ENCODE measurements at regions not wholly inside any gene's neighbourhood (a gene's known extent, or its start where the extent isn't known, plus 50 kb on each side); places are given as distances from the start of the nearest gene placed in this dataset.

- TF ChIP-seq REPIN1 (tag by site-specific recombination; IDR thresholded peaks at IDR 0.05; ENCODE audit: low read depth), result no peak
- TF ChIP-seq, protein P1, sequence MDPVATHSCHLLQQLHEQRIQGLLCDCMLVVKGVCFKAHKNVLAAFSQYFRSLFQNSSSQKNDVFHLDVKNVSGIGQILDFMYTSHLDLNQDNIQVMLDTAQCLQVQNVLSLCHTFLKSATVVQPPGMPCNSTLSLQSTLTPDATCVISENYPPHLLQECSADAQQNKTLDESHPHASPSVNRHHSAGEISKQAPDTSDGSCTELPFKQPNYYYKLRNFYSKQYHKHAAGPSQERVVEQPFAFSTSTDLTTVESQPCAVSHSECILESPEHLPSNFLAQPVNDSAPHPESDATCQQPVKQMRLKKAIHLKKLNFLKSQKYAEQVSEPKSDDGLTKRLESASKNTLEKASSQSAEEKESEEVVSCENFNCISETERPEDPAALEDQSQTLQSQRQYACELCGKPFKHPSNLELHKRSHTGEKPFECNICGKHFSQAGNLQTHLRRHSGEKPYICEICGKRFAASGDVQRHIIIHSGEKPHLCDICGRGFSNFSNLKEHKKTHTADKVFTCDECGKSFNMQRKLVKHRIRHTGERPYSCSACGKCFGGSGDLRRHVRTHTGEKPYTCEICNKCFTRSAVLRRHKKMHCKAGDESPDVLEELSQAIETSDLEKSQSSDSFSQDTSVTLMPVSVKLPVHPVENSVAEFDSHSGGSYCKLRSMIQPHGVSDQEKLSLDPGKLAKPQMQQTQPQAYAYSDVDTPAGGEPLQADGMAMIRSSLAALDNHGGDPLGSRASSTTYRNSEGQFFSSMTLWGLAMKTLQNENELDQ (tag by site-specific recombination; IDR thresholded peaks at IDR 0.05; ENCODE audit: low read depth), result no peak
- TF ChIP-seq SP2 (tag by site-specific recombination; IDR thresholded peaks at IDR 0.05), result no peak
- no peak for TF ChIP-seq ZNF112 (tag by site-specific recombination; IDR thresholded peaks at IDR 0.05)
- no peak for TF ChIP-seq ZNF221 (tag by site-specific recombination; IDR thresholded peaks at IDR 0.05; ENCODE audit: borderline replicate concordance)
- no peak for TF ChIP-seq ZNF23 (tag by site-specific recombination; IDR thresholded peaks at IDR 0.05; ENCODE audit: borderline replicate concordance)
- no peak for TF ChIP-seq MEIS1 (CRISPR knock-in tag; IDR thresholded peaks at IDR 0.05; ENCODE audit: borderline replicate concordance)
- TF ChIP-seq, protein P2, sequence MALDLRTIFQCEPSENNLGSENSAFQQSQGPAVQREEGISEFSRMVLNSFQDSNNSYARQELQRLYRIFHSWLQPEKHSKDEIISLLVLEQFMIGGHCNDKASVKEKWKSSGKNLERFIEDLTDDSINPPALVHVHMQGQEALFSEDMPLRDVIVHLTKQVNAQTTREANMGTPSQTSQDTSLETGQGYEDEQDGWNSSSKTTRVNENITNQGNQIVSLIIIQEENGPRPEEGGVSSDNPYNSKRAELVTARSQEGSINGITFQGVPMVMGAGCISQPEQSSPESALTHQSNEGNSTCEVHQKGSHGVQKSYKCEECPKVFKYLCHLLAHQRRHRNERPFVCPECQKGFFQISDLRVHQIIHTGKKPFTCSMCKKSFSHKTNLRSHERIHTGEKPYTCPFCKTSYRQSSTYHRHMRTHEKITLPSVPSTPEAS (tag by site-specific recombination; IDR thresholded peaks at IDR 0.05), result no peak
- TF ChIP-seq, protein P3, sequence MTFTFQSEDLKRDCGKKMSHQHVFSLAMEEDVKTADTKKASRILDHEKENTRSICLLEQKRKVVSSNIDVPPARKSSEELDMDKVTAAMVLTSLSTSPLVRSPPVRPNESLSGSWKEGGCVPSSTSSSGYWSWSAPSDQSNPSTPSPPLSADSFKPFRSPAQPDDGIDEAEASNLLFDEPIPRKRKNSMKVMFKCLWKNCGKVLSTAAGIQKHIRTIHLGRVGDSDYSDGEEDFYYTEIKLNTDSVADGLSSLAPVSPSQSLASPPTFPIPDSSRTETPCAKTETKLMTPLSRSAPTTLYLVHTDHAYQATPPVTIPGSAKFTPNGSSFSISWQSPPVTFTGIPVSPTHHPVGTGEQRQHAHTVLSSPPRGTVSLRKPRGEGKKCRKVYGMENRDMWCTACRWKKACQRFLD (tag by site-specific recombination; IDR thresholded peaks at IDR 0.05), result no peak
- H3K4me1 ChIP-seq (ENCODE audit: control insufficient read depth, insufficient read depth, low read length), result no peaks in the 10 kb centered on the region
- no peaks in the 10 kb centered on the region for H3K9me3 ChIP-seq (ENCODE audit: control insufficient read depth, insufficient read depth, low read depth, low read length)
- POLR2A ChIA-PET, result no interaction called here
- no peaks in the 10 kb centered on the region for H3K36me3 ChIP-seq (ENCODE audit: control insufficient read depth in 2 of 2, insufficient read depth in 1 of 2, low read length in 2 of 2)
- H3K4me3 ChIP-seq (ENCODE audit: low read depth, low read length), result no peak overlapping the region
- no peak overlapping the region for H3K27ac ChIP-seq (ENCODE audit: extremely low read depth, low read depth, low read length)
- CTCF ChIA-PET, result no interaction called here
Observed at GRCh38 chr22:47592791-47593190, 830.3 kb downstream of the TBC1D22A start.

GRCh38 chr22:47591709-47592108 is 829.3 kb downstream of the TBC1D22A start:
- Histone ChIP-seq H3K4me1 (ENCODE audit: control insufficient read depth, insufficient read depth, low read length) (no peaks in the 10 kb centered on the region), H3K4me3 (ENCODE audit: low read depth, low read length) (no peak overlapping the region), H3K36me3 (ENCODE audit: control insufficient read depth in 2 of 2, insufficient read depth in 1 of 2, low read length in 2 of 2) (no peaks in the 10 kb centered on the region), H3K9me3 (ENCODE audit: control insufficient read depth, insufficient read depth, low read depth, low read length) (no peaks in the 10 kb centered on the region), H3K27ac (ENCODE audit: extremely low read depth, low read depth, low read length) (no peak overlapping the region)
- TF ChIP-seq, protein P1 (tag by site-specific recombination; IDR thresholded peaks at IDR 0.05; ENCODE audit: low read depth), result no peak
- TF ChIP-seq ZBTB6 (tag by site-specific recombination; IDR thresholded peaks at IDR 0.05), result no peak
- TF ChIP-seq HOXD13 (CRISPR knock-in tag; IDR thresholded peaks at IDR 0.05; ENCODE audit: borderline replicate concordance), result no peak
- TF ChIP-seq ZNF266 (tag by site-specific recombination; IDR thresholded peaks at IDR 0.05; ENCODE audit: low read depth), result no peak
- no peak for TF ChIP-seq ZNF664 (tag by site-specific recombination; IDR thresholded peaks at IDR 0.05)
- TF ChIP-seq ZNF544 (tag by site-specific recombination; IDR thresholded peaks at IDR 0.05), result no peak
- ChIA-PET POLR2A (no interaction called here), CTCF (interaction anchor here (0.7 kb wide), 1 partner anchor 904 kb away, joined by 3 read pairs; no protein-coding TSS in a partner anchor)
